M059J (cell line): ENCODE measurements at regions not wholly inside any gene's neighbourhood (a gene's known extent, or its start where the extent isn't known, plus 50 kb on each side); places are given as distances from the start of the nearest gene placed in this dataset.
"Not testable (repeated sequence)": the region's sequence is repeated elsewhere in the genome, so short reads cannot be mapped to it uniquely, and the experiment has no call there.

Experiments used
- DNase-seq: peaks from one replicate; pipeline ENCODE4 v3.0.0-alpha.2; 2012; ENCODE audit warnings: low read depth

GRCh38 chr10:62589689-62590088, 214.8 kb upstream of the ADO start:
- no peak for DNase-seq

- DNase-seq, result no peak
Measured at GRCh38 chr10:62590306-62590705, 214.2 kb upstream of the ADO start.

GRCh38 chr10:62594093-62594520, 210.4 kb upstream of the ADO start:
- peak; percentile 58 for DNase-seq

GRCh38 chr10:62597226-62597625, 207.3 kb upstream of the ADO start:
- DNase-seq, result no peak

- DNase-seq, result no peak
Measured at GRCh38 chr10:62599161-62599560, 205.4 kb upstream of the ADO start.

- DNase-seq, result not testable (repeated sequence)
Measured at GRCh38 chr10:62606551-62606950, 198.0 kb upstream of the ADO start.

- DNase-seq, result not testable (repeated sequence)
Measured at GRCh38 chr10:62608189-62608875, 196.2 kb upstream of the ADO start.

- DNase-seq, result peak; percentile 57
Measured at GRCh38 chr10:62610649-62611229, 193.8 kb upstream of the ADO start.

GRCh38 chr10:62613424-62613823, 191.1 kb upstream of the ADO start:
- peak; percentile 28 for DNase-seq

- no peak for DNase-seq
Measured at GRCh38 chr10:62613859-62614258, 190.7 kb upstream of the ADO start.

- DNase-seq, result peak; percentile 84
Measured at GRCh38 chr10:62614389-62615157, 189.9 kb upstream of the ADO start.

GRCh38 chr10:62616885-62617590, 187.5 kb upstream of the ADO start:
- DNase-seq, result no peak

GRCh38 chr10:62617652-62618051, 186.9 kb upstream of the ADO start:
- DNase-seq, result no peak

- DNase-seq, result no peak
Measured at GRCh38 chr10:62618054-62618453, 186.5 kb upstream of the ADO start.

- peak; percentile 93 for DNase-seq
Measured at GRCh38 chr10:62618576-62619412, 185.7 kb upstream of the ADO start.

GRCh38 chr10:62619413-62619738, 185.1 kb upstream of the ADO start:
- DNase-seq, result peak; percentile 24

- no peak for DNase-seq
Measured at GRCh38 chr10:62620491-62620890, 184.0 kb upstream of the ADO start.

- no peak for DNase-seq
Measured at GRCh38 chr10:62623223-62623622, 181.3 kb upstream of the ADO start.

GRCh38 chr10:62625484-62625883, 179.0 kb upstream of the ADO start:
- DNase-seq, result no peak

GRCh38 chr10:62626079-62626478, 178.4 kb upstream of the ADO start:
- DNase-seq, result no peak

GRCh38 chr10:62626817-62627216, 177.7 kb upstream of the ADO start:
- DNase-seq, result peak; percentile 67

GRCh38 chr10:62627983-62628382, 176.5 kb upstream of the ADO start:
- DNase-seq, result peak; percentile 33
